HG03378 (cell line): ENCODE measurements at regions not wholly inside any gene's neighbourhood (a gene's known extent, or its start where the extent isn't known, plus 50 kb on each side); places are given as distances from the start of the nearest gene placed in this dataset.
"Not testable (repeated sequence)": the region's sequence is repeated elsewhere in the genome, so short reads cannot be mapped to it uniquely, and the experiment has no call there.

Source experiments
- ATAC-seq: cut with Tn5 transposase; IDR thresholded peaks from one replicate; pipeline ENCODE4 v1.9.1; 2021; ENCODE audit warnings: mild to moderate bottlenecking, moderate library complexity; ENCODE audit not compliant: unreplicated experiment

DNA sequence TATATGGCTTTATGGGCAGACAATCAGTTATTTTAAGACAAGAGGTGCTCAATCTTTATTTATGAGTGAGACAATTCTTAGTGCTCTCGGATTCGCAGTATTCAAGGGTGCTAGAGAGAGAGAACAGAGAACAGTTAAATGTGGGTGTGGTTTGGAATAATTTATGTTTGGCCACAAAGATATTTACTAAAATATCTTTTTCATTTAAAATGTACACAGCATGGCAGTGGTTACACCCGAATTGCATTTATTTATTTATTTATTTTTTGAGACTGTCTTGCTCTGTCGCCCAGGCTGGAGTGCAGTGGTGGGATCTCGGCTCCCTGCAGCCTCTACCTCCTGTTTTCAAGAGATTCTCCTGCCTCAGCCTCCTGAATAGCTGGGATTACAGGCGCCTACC is 109.2 kb downstream of the CDCA7 start:
- ATAC-seq = no peak

DNA sequence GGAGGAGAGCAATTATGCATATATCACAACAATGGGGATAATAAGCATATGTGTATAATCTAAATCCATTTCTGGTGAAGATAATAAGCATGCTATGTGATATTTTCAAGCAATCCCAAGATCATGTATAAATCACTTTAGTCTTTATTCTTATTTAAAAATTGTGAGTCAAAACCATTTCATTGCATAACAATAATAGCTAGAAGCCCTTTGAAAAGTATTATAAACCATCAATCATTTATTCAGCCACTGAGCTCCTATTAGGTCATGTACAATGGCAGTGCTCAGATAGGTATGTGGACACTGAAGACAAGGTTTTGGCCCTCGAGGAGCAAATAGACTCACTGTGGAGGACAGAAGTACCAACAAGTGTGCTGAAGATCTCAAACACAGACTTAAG is 113.1 kb downstream of the CDCA7 start:
- ATAC-seq = no peak

DNA sequence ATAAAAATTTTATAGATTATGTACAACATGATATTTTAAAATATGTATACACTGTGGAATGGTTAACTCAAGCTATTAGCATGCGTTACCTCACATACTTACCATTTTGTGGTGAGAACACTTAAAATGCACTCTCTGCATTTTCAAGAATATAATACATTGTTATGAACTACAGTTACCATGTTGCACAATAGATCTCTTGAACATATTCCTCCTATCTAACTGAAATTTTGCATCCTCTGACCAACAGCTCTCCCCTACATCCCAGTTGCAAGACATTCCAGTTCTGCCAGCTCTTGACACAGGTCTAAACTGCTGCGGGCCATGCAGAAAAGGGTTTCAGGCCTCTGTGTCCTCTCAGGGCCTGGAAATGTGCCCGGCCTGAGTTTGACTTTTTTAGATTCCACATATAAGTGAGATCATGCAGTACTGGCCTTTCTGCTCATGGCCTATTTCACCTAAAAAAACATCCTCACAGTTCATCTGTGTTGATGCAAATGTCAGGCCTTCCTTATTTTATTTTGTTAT is 113.7 kb downstream of the CDCA7 start:
- ATAC-seq = no peak

GRCh38 chr2:173472112-173472511 is 117.4 kb downstream of the CDCA7 start:
- ATAC-seq = no peak

GRCh38 chr2:173483137-173483536 is 128.5 kb downstream of the CDCA7 start:
- no peak for ATAC-seq

GRCh38 chr2:173488861-173489260 is 134.2 kb downstream of the CDCA7 start:
- ATAC-seq = no peak

DNA sequence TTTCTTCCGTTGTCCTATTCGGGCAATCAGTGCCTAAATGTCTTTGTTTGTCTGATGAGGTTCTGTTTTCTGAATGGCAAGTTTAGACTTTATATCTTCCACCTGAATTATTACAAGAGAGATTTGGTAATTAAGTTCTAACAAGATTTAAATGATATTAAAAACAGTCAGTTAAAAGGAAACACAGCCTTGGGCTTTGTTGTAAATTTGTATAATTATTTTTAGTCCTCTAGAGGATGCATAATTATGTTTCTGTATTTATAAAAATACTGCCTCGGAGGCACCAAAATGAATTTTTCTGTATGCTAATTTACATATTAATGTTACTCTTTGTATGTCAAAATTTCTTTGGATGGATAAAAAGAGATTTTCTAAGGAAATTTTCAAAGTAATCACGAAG is 136.7 kb downstream of the CDCA7 start:
- no peak for ATAC-seq

GRCh38 chr2:173493874-173494273 is 139.2 kb downstream of the CDCA7 start:
- no peak for ATAC-seq

DNA sequence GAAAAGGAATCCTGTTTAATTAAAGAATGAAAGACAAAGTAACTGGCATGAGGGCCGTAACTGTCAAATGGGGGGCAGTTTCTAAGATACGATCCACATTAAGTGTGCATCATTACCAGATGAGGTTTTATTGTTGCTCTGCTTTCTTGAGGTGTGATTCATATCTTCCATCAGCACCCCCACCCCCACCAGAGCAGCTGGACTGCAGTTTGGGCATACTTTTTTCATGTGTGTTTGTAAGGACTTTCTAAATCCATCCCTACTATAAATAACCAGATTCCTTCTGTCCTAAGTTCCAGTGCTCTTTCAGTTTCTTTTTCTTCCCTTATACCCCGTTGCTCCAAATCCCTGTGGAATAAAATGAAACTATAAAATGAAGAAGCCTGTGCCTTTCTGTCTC is 142.1 kb downstream of the CDCA7 start:
- no peak for ATAC-seq

DNA sequence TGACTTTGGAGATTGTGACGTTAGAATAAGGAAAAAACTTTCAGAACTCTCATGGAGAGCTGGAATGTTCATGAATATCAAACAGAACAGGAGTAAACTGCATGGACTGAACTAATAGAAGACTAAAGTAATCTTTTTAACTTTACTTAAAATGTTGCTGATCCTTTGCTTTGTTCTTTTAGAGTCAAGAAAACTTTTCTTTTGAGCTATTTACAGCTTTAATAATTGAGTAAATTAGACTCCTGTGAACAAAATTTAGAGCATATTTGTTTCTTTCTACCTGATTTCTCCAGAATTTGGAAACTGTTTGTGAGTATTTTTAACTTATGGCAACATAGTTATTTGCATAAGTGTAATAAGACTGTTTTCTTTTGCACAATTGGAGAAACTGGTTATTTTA is 146.3 kb downstream of the CDCA7 start:
- ATAC-seq = no peak

- ATAC-seq = no peak
Observed at GRCh38 chr2:173502296-173502695, 147.6 kb downstream of the CDCA7 start.

- no peak for ATAC-seq
Observed at GRCh38 chr2:173511357-173511756, 156.7 kb downstream of the CDCA7 start.

GRCh38 chr2:173511942-173512341 is 157.3 kb downstream of the CDCA7 start:
- ATAC-seq = no peak

DNA sequence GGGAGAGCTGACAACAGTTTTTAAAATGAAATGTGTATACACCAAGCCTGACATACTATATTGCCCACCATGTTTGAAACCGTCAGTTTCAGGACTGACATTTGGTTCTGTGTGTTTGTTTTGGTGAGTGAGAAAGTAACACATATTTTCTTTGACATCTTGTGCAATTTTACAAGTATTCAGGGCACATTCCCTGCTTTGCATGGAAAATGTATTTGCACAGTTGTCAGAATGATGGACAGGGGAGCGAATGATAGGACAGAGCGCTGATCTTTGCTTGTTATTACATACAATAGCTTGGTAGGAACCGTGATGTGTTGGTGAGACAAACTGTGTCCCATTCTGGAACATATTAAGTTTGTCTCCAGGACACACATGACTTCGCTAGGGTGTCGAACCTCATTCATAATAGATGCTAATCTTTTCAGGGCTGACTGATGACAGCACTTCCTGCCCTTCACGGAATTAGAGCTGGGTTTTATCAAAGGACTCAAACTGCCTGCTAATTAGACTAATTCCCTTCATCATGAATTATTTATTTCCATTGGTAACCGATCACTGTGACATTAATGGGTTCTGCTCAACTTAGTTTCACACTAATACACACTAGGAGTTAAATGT is 158.5 kb downstream of the CDCA7 start:
- ATAC-seq = no peak

- ATAC-seq = no peak
Observed at GRCh38 chr2:173520918-173521317, 166.2 kb downstream of the CDCA7 start.

GRCh38 chr2:173521450-173522192 is 166.9 kb downstream of the CDCA7 start:
- ATAC-seq = no peak

GRCh38 chr2:173523497-173523896 is 168.8 kb downstream of the CDCA7 start:
- ATAC-seq = no peak

GRCh38 chr2:173524256-173524955 is 169.7 kb downstream of the CDCA7 start:
- no peak for ATAC-seq

DNA sequence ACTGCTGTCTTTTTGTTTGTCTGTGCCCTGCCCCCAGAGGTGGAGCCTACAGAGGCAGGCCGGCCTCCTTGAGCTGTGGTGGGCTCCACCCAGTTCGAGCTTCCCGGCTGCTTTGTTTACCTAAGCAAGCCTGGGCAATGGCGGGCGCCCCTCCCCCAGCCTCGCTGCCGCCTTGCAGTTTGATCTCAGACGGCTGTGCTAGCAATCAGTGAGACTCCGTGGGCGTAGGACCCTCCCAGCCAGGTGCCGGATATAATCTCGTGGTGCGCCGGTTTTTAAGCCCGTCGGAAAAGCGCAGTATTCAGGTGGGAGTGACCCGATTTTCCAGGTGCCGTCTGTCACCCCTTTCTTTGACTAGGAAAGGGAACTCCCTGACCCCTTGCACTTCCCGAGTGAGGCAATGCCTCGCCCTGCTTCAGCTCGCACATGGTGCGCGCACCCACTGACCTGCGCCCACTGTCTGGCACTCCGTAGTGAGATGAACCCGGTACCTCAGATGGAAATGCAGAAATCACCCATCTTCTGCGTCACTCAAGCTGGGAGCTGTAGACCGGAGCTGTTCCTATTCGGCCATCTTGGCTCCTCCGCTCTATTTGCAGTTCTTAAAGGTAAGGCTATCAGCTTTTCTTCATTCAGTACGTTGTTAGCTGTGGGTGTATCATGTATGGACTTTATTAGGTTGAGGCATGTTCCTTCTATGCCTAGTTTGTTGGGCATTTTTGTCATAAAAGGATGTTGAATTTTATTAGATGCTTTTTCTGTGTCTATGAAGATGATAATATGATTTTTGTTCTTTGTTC is 178.3 kb downstream of the CDCA7 start:
- ATAC-seq = not testable (repeated sequence)

- ATAC-seq = no peak
Observed at GRCh38 chr2:173537694-173538093, 183.0 kb downstream of the CDCA7 start.

GRCh38 chr2:173539615-173540014 is 184.9 kb downstream of the CDCA7 start:
- ATAC-seq = no peak
